GM12878 (cell line): ENCODE measurements at regions not wholly inside any gene's neighbourhood (a gene's known extent, or its start where the extent isn't known, plus 50 kb on each side); places are given as distances from the start of the nearest gene placed in this dataset.

Experiments
- ATAC-seq: fragments of 200-7000 bp; cut with Tn5 transposase; 3 replicates; pipeline ENCODE4 v1.9.1; 2020; ENCODE audit warnings: mild to moderate bottlenecking, moderate library complexity
- BruUV-seq: library from RNA; stranded (reverse); fragments of 400-500 nt; replicated peaks from 2 replicates; lab custom pipeline; 2021; lab: Mats Ljungman, UMichigan
- CTCF ChIA-PET: fragments of 300-600 bp; sonication (Branson Sonifier 250); formaldehyde crosslinking; extraction: SDS; loops from one replicate; lab custom pipeline; 2021; ENCODE audit warnings: inconsistent platforms; lab: Yijun Ruan, JAX
- POLR2A ChIA-PET: fragments of 350-600 bp; formaldehyde crosslinking; extraction: SDS; loops from one replicate; lab custom pipeline; 2021; ENCODE audit warnings: inconsistent platforms; lab: Charles Lee
- RAD21 ChIA-PET: fragments of 300-600 bp; sonication (Branson Sonifier 250); formaldehyde crosslinking; loops from one replicate; lab custom pipeline; 2023; ENCODE audit warnings: antibody characterized with exemption; ENCODE audit not compliant: unreplicated experiment; lab: Charles Lee
- SMC1A ChIA-PET: fragments of 300-600 bp; sonication (Branson Sonifier 250); formaldehyde crosslinking; loops from one replicate; lab custom pipeline; 2023; ENCODE audit not compliant: unreplicated experiment, uncharacterized antibody; lab: Charles Lee
- DNase-seq: peaks from one replicate; pipeline ENCODE4 v3.0.0-alpha.2; 2011; ENCODE audit warnings: low read depth, low spot score
- FAIRE-seq: peaks from 3 replicates; lab custom pipeline; 2011; peaks lifted over from hg19 to GRCh38; lab: Jason Lieb, UNC
- H2AFZ ChIP-seq: 2 replicates; pipeline ENCODE4 v1.6.0; 2011; ENCODE audit warnings: low read depth, low read length, control low read depth; ENCODE audit not compliant: control insufficient read depth
- H3K27ac ChIP-seq: 2 replicates; pipeline ENCODE4 v1.5.1; 2011; ENCODE audit warnings: control low read depth; ENCODE audit not compliant: control insufficient read depth, insufficient read depth
- H3K27me3 ChIP-seq, 2 experiments: replicated peaks in 1 of 2; 2 replicates each; pipeline versions ENCODE4 v1.6.0 to v1.6.1; 2011; ENCODE audit warnings: low read length in 1 of 2; ENCODE audit not compliant: control insufficient read depth in 2 of 2, insufficient read depth in 2 of 2
- H3K36me3 ChIP-seq, 2 experiments: 2 replicates each; pipeline ENCODE4 v1.5.1; 2011; ENCODE audit warnings: low read length in 1 of 2; ENCODE audit not compliant: control insufficient read depth in 2 of 2, insufficient read depth in 2 of 2
- H3K4me1 ChIP-seq: 2 replicates; pipeline ENCODE4 v1.6.1; 2011; ENCODE audit warnings: mild to moderate bottlenecking, low read length, moderate library complexity, mixed read lengths; ENCODE audit not compliant: control insufficient read depth, insufficient read depth
- H3K4me2 ChIP-seq: 2 replicates; pipeline ENCODE4 v1.6.0; 2011; ENCODE audit warnings: control low read depth; ENCODE audit not compliant: control insufficient read depth, insufficient read depth
- H3K4me3 ChIP-seq: fragments of 200-600 bp; sonication (generic); 2 replicates; pipeline ENCODE4 v1.5.1; 2016
- H3K79me2 ChIP-seq: 2 replicates; pipeline ENCODE4 v1.6.0; 2011; ENCODE audit warnings: low read length; ENCODE audit not compliant: control insufficient read depth, insufficient read depth
- H3K9ac ChIP-seq: 2 replicates; pipeline ENCODE4 v1.8.0; 2011; ENCODE audit warnings: low read length, control low read depth, mixed read lengths; ENCODE audit not compliant: control insufficient read depth, insufficient read depth
- H3K9me3 ChIP-seq: replicated peaks from 3 replicates; pipeline ENCODE4 v1.5.1; 2011; ENCODE audit warnings: mild to moderate bottlenecking, low read length; ENCODE audit not compliant: control insufficient read depth, insufficient read depth
- H4K20me1 ChIP-seq: 2 replicates; pipeline ENCODE4 v1.6.0; 2011; ENCODE audit not compliant: control insufficient read depth, insufficient read depth
- FOXK2 ChIP-seq: fragments of 450-650 bp; IDR thresholded peaks from 2 replicates; pipeline ENCODE4 v1.6.1; 2017; ENCODE audit warnings: mild to moderate bottlenecking, moderate library complexity
- PAX8 ChIP-seq: fragments of 450-650 bp; IDR thresholded peaks from 2 replicates; pipeline ENCODE4 v1.6.1; 2017; ENCODE audit warnings: mild to moderate bottlenecking, moderate library complexity
- RFX5 ChIP-seq: IDR thresholded peaks from 2 replicates; pipeline ENCODE4 v1.6.1; 2011; ENCODE audit warnings: low read depth, low read length, improper control_type of control experiment
- WGBS: methylation state at CpG from one replicate; pipeline ENCODE4 v1.1.6; 2016; ENCODE audit warnings: low lambda C conversion rate; ENCODE audit not compliant: insufficient replicate concordance, insufficient coverage; ENCODE audit errors: missing lambda C conversion rate; 5-methylcytosine and 5-hydroxymethylcytosine counted together
- in situ Hi-C: fragments of 300-500 bp; cut with MboI; formaldehyde crosslinking; loops from 9 replicates; pipeline ENCODE4 v1.14.3; 2018; ENCODE audit warnings: mixed read lengths
- intact Hi-C: fragments of 100-400 bp; cut with micrococcal nuclease; formaldehyde crosslinking; loops from one replicate; pipeline ENCODE4 v1.14.2; 2022; ENCODE audit not compliant: unreplicated experiment
- TF ChIP-seq, protein P1 (sequence below): IDR thresholded peaks from 2 replicates; pipeline ENCODE4 v1.6.1; 2012; ENCODE audit warnings: improper control_type of control experiment, low read depth, low read length; ENCODE audit not compliant: insufficient replicate concordance
- TF ChIP-seq, protein P2 (sequence below): fragments of 450-650 bp; formaldehyde crosslinking; IDR thresholded peaks from 2 replicates; pipeline ENCODE4 v1.4.0; 2020; ENCODE audit warnings: mild to moderate bottlenecking, moderate library complexity
- TF ChIP-seq, protein P3 (sequence below): IDR thresholded peaks from 2 replicates; pipeline ENCODE4 v1.6.1; 2012; ENCODE audit warnings: low read depth, low read length, improper control_type of control experiment

DNA sequence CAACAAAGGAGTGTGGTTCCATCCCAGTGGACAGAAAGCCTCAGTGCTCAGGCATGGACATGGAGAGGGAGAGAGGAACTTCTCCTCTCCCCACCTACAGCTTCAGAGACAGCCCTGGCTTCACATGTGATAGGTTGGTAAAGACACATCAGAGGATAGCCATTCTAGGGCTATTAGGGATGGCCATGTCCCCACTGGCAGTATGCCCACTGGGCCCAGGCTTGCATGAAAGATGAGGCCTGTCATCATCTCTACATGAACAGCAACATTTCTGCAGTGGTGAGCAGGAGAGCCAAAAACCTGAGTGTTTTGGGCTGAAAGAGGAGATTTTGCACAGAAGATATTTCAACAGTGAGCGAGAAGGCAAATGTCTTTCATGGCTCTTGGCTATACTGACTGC is 517.2 kb downstream of the NR4A2 start:
- in situ Hi-C loops: loop anchor here (5.0 kb wide), 1 partner anchor 433 kb away; no protein-coding TSS in a partner anchor
- H3K4me1 ChIP-seq: no peaks in the 10 kb centered on the region

More for the DNA sequence above, 517.2 kb downstream of the NR4A2 start:
- no peaks in the 10 kb centered on the region for H3K9me3 ChIP-seq
- POLR2A ChIA-PET: interaction anchor here (1.1 kb wide), 1 partner anchor 438 kb away, joined by 3 read pairs; no protein-coding TSS in a partner anchor
- CTCF ChIA-PET: interaction anchor here (1.0 to 4.8 kb wide), 14 partner anchors 10 to 1378 kb away, joined by 3 to 89 read pairs (median 4); no protein-coding TSS in a partner anchor
- H3K9ac ChIP-seq: no peak overlapping the region
- no peak overlapping the region for H2AFZ ChIP-seq
- ATAC-seq (no peak; the same call in 1 of the 3 replicates), DNase-seq (no peak), FAIRE-seq (no peak)
- no peak for TF ChIP-seq PAX8
- TF ChIP-seq, protein P1, sequence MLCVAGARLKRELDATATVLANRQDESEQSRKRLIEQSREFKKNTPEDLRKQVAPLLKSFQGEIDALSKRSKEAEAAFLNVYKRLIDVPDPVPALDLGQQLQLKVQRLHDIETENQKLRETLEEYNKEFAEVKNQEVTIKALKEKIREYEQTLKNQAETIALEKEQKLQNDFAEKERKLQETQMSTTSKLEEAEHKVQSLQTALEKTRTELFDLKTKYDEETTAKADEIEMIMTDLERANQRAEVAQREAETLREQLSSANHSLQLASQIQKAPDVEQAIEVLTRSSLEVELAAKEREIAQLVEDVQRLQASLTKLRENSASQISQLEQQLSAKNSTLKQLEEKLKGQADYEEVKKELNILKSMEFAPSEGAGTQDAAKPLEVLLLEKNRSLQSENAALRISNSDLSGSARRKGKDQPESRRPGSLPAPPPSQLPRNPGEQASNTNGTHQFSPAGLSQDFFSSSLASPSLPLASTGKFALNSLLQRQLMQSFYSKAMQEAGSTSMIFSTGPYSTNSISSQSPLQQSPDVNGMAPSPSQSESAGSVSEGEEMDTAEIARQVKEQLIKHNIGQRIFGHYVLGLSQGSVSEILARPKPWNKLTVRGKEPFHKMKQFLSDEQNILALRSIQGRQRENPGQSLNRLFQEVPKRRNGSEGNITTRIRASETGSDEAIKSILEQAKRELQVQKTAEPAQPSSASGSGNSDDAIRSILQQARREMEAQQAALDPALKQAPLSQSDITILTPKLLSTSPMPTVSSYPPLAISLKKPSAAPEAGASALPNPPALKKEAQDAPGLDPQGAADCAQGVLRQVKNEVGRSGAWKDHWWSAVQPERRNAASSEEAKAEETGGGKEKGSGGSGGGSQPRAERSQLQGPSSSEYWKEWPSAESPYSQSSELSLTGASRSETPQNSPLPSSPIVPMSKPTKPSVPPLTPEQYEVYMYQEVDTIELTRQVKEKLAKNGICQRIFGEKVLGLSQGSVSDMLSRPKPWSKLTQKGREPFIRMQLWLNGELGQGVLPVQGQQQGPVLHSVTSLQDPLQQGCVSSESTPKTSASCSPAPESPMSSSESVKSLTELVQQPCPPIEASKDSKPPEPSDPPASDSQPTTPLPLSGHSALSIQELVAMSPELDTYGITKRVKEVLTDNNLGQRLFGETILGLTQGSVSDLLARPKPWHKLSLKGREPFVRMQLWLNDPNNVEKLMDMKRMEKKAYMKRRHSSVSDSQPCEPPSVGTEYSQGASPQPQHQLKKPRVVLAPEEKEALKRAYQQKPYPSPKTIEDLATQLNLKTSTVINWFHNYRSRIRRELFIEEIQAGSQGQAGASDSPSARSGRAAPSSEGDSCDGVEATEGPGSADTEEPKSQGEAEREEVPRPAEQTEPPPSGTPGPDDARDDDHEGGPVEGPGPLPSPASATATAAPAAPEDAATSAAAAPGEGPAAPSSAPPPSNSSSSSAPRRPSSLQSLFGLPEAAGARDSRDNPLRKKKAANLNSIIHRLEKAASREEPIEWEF: no peak
- no peak for TF ChIP-seq FOXK2
- TF ChIP-seq, protein P2, sequence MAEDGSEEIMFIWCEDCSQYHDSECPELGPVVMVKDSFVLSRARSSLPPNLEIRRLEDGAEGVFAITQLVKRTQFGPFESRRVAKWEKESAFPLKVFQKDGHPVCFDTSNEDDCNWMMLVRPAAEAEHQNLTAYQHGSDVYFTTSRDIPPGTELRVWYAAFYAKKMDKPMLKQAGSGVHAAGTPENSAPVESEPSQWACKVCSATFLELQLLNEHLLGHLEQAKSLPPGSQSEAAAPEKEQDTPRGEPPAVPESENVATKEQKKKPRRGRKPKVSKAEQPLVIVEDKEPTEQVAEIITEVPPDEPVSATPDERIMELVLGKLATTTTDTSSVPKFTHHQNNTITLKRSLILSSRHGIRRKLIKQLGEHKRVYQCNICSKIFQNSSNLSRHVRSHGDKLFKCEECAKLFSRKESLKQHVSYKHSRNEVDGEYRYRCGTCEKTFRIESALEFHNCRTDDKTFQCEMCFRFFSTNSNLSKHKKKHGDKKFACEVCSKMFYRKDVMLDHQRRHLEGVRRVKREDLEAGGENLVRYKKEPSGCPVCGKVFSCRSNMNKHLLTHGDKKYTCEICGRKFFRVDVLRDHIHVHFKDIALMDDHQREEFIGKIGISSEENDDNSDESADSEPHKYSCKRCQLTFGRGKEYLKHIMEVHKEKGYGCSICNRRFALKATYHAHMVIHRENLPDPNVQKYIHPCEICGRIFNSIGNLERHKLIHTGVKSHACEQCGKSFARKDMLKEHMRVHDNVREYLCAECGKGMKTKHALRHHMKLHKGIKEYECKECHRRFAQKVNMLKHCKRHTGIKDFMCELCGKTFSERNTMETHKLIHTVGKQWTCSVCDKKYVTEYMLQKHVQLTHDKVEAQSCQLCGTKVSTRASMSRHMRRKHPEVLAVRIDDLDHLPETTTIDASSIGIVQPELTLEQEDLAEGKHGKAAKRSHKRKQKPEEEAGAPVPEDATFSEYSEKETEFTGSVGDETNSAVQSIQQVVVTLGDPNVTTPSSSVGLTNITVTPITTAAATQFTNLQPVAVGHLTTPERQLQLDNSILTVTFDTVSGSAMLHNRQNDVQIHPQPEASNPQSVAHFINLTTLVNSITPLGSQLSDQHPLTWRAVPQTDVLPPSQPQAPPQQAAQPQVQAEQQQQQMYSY (CRISPR knock-in tag): no peak
- TF ChIP-seq RFX5: no peak
- TF ChIP-seq, protein P3, sequence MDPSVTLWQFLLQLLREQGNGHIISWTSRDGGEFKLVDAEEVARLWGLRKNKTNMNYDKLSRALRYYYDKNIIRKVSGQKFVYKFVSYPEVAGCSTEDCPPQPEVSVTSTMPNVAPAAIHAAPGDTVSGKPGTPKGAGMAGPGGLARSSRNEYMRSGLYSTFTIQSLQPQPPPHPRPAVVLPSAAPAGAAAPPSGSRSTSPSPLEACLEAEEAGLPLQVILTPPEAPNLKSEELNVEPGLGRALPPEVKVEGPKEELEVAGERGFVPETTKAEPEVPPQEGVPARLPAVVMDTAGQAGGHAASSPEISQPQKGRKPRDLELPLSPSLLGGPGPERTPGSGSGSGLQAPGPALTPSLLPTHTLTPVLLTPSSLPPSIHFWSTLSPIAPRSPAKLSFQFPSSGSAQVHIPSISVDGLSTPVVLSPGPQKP: no peak
- no peaks in the 10 kb centered on the region for H3K36me3 ChIP-seq
- no peaks in the 10 kb centered on the region for H3K79me2 ChIP-seq
- no peak overlapping the region for H3K4me3 ChIP-seq
- no peak overlapping the region for H3K27ac ChIP-seq
- BruUV-seq: no TSS peak
- SMC1A ChIA-PET: interaction anchor here (0.8 to 5.8 kb wide), 6 partner anchors 11 to 446 kb away, joined by 3 to 69 read pairs (median 5); no protein-coding TSS in a partner anchor
- RAD21 ChIA-PET: interaction anchor here (1.0 to 5.7 kb wide), 6 partner anchors 12 to 774 kb away, joined by 3 to 91 read pairs (median 4); no protein-coding TSS in a partner anchor
- H3K4me2 ChIP-seq: no peak overlapping the region
- intact Hi-C loops: loop anchor here (10.0 kb wide), 1 partner anchor 300 kb away; no protein-coding TSS in a partner anchor
- no peaks in the 10 kb centered on the region for H3K27me3 ChIP-seq
- H4K20me1 ChIP-seq: no peaks in the 10 kb centered on the region
- 0% methylated on average over 1 of the region's 1 CpG for WGBS
